Hepatic stellate cell (primary cell): ENCODE measurements at regions not wholly inside any gene's neighbourhood (a gene's known extent, or its start where the extent isn't known, plus 50 kb on each side); places are given as distances from the start of the nearest gene placed in this dataset.
A peak's percentile ranks its signal among the peaks of the same experiment; 100 is the strongest.
"Not testable (repeated sequence)": the region's sequence is repeated elsewhere in the genome, so short reads cannot be mapped to it uniquely, and the experiment has no call there.

ENCODE experiments used
- DNase-seq: peaks from one replicate; pipeline ENCODE4 v3.0.0; 2011; ENCODE audit warnings: low spot score

- DNase-seq: no peak
These were observed 72.1 kb downstream of the TMEM212 start for GRCh38 chr3:171915275-171915674.

- DNase-seq: no peak
These were observed 73.7 kb downstream of the TMEM212 start for GRCh38 chr3:171916888-171917287.

- DNase-seq: not testable (repeated sequence)
These were observed 79.5 kb downstream of the TMEM212 start for GRCh38 chr3:171922629-171923028.

GRCh38 chr3:171923668-171924067, 80.5 kb downstream of the TMEM212 start:
- not testable (repeated sequence) for DNase-seq

GRCh38 chr3:171924864-171925263, 81.7 kb downstream of the TMEM212 start:
- not testable (repeated sequence) for DNase-seq

GRCh38 chr3:171932153-171932611, 89.0 kb downstream of the TMEM212 start:
- DNase-seq: no peak

- DNase-seq: no peak
These were observed 90.3 kb downstream of the TMEM212 start for GRCh38 chr3:171933441-171933840.

- DNase-seq: no peak
These were observed 92.3 kb downstream of the TMEM212 start for GRCh38 chr3:171935261-171936123.

- DNase-seq: peak; percentile 19
These were observed 93.2 kb downstream of the TMEM212 start for GRCh38 chr3:171936191-171936841.

- DNase-seq: no peak
These were observed 96.4 kb downstream of the TMEM212 start for GRCh38 chr3:171939578-171939977.

GRCh38 chr3:171940151-171940649, 97.1 kb downstream of the TMEM212 start:
- no peak for DNase-seq

GRCh38 chr3:171943262-171944117, 95.9 kb upstream of the FNDC3B start:
- DNase-seq: no peak

- DNase-seq: no peak
These were observed 95.0 kb upstream of the FNDC3B start for GRCh38 chr3:171944118-171945016.

GRCh38 chr3:171948674-171949073, 90.7 kb upstream of the FNDC3B start:
- DNase-seq: no peak

- DNase-seq: no peak
These were observed 89.8 kb upstream of the FNDC3B start for GRCh38 chr3:171949554-171949953.

GRCh38 chr3:171950373-171950772, 89.0 kb upstream of the FNDC3B start:
- DNase-seq: peak; percentile 53

GRCh38 chr3:171951597-171951996, 87.8 kb upstream of the FNDC3B start:
- DNase-seq: no peak

GRCh38 chr3:171953301-171954022, 85.9 kb upstream of the FNDC3B start:
- DNase-seq: no peak

- DNase-seq: no peak
These were observed 84.5 kb upstream of the FNDC3B start for GRCh38 chr3:171954690-171955383.

- DNase-seq: no peak
These were observed 83.8 kb upstream of the FNDC3B start for GRCh38 chr3:171955598-171955997.
